Stomach smooth muscle (tissue), 2 donors: ENCODE measurements at regions not wholly inside any gene's neighbourhood (a gene's known extent, or its start where the extent isn't known, plus 50 kb on each side); places are given as distances from the start of the nearest gene placed in this dataset.

Source experiments
- H3K27ac ChIP-seq: one replicate; pipeline ENCODE4 v1.7.0; 2013; ENCODE audit warnings: mild to moderate bottlenecking, low read length, inconsistent platforms
- H3K27me3 ChIP-seq, 2 donors: one replicate each; pipeline ENCODE4 v1.7.0; 2013; ENCODE audit warnings: low read length in 2 of 2; ENCODE audit not compliant: insufficient read depth in 2 of 2, control insufficient read depth in 1 of 2
- H3K36me3 ChIP-seq, 2 donors: one replicate each; pipeline ENCODE4 v1.7.0; 2013; ENCODE audit warnings: low read length in 2 of 2; ENCODE audit not compliant: control insufficient read depth in 2 of 2, insufficient read depth in 2 of 2
- H3K4me1 ChIP-seq: one replicate; pipeline ENCODE4 v1.7.0; 2013; ENCODE audit warnings: low read length; ENCODE audit not compliant: control insufficient read depth, insufficient read depth
- H3K4me3 ChIP-seq, 2 donors: one replicate each; pipeline ENCODE4 v1.7.0; 2013; ENCODE audit warnings: low read length in 2 of 2
- H3K9ac ChIP-seq, 2 donors: one replicate each; pipeline ENCODE4 v1.7.0; 2013; ENCODE audit warnings: low read length in 2 of 2, mild to moderate bottlenecking in 1 of 2
- H3K9me3 ChIP-seq, 2 donors: one replicate each; pipeline ENCODE4 v1.7.0; 2013; ENCODE audit warnings: low read length in 2 of 2; ENCODE audit not compliant: control insufficient read depth in 2 of 2
- donor health status: healthy.
- donor health status: Pancreatic carcinoma.

DNA sequence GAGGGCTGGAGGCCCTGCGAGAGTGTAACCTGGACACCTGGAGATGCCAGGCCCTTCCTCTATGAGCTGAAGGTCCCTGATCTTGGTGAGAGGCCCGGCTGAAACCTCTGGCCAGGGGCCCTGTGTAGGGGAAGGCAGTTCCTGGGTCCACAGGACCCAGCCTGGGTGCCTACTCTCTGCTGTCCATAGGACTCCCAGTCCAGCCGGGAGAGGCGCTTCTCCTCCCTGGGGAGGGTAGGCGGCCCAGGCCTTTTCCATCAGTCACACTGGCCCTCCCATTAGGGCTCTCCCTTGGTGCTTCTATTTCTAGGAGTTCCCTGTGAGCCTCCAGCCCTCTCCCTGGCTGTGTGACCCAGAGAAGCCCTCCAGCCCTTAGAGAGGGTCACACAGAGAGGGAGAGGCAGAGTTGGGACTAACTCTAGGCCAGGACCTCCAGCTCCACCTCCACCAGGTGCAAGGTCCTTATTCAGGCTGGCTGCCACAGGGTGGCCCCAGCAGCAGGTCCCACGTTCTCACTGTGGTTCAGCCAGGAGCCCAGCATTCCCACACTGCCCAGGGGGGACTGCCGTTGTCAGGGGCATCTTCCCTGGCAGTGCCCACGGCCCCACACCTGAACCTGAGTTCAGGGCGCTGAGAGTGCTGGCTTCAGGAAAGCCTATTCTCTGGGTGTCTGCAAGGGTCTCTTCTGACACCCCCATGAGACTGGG is 146.8 kb downstream of the SMAD6 start:
- Histone ChIP-seq H3K9ac (no peak overlapping the region), H3K27me3 (no peaks in the 10 kb centered on the region), H3K4me3 (no peak overlapping the region), H3K9me3 (no peaks in the 10 kb centered on the region), H3K27ac (no peak overlapping the region), H3K36me3 (no peaks in the 10 kb centered on the region), H3K4me1 (peaks cover 18% of the 10 kb centered on the region)

DNA sequence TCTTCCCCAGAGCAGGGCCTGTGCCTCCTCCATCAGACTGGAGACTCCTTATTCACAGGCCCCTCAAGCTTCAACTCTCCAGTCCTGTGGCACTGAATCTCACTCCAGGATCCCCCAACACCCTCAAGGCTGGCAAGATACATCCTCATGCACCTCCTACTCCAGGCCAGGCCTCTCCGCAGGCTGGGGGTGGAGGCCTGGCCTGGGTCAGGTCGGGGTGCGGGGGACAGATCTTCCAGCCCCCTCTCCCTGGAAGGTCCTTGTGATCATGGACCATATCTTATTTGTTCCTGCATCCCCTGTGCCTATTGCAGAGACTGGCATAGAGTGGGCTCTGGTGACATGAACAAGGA is 147.3 kb downstream of the SMAD6 start:
- no peaks in the 10 kb centered on the region for H3K9me3 ChIP-seq
- no peaks in the 10 kb centered on the region for H3K36me3 ChIP-seq
- no peak overlapping the region for H3K4me3 ChIP-seq
- H3K9ac ChIP-seq, result no peak overlapping the region
- no peak overlapping the region for H3K27ac ChIP-seq
- H3K27me3 ChIP-seq, result no peaks in the 10 kb centered on the region
- H3K4me1 ChIP-seq, result peaks cover 18% of the 10 kb centered on the region

DNA sequence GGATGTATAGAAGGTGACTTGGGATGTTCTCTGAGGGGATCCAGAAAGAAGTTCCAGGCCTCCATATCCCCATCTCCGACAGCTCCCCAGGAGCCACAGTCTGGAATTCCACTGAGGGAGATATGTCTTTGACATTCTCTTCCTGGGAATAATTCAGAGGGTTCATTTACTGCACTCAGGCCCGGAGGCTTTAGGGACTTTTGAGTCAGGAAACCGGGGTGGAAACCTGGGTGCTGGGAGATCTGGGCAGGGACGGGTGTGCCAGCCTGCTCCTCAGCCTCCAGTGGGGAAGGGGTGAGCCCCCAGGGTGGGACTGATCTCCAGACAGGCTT is 147.7 kb downstream of the SMAD6 start:
- H3K4me3 ChIP-seq, result no peak overlapping the region
- H3K9ac ChIP-seq, result no peak overlapping the region
- H3K27me3 ChIP-seq, result no peaks in the 10 kb centered on the region
- no peaks in the 10 kb centered on the region for H3K36me3 ChIP-seq
- H3K4me1 ChIP-seq, result peaks cover 18% of the 10 kb centered on the region
- no peaks in the 10 kb centered on the region for H3K9me3 ChIP-seq
- H3K27ac ChIP-seq, result no peak overlapping the region

DNA sequence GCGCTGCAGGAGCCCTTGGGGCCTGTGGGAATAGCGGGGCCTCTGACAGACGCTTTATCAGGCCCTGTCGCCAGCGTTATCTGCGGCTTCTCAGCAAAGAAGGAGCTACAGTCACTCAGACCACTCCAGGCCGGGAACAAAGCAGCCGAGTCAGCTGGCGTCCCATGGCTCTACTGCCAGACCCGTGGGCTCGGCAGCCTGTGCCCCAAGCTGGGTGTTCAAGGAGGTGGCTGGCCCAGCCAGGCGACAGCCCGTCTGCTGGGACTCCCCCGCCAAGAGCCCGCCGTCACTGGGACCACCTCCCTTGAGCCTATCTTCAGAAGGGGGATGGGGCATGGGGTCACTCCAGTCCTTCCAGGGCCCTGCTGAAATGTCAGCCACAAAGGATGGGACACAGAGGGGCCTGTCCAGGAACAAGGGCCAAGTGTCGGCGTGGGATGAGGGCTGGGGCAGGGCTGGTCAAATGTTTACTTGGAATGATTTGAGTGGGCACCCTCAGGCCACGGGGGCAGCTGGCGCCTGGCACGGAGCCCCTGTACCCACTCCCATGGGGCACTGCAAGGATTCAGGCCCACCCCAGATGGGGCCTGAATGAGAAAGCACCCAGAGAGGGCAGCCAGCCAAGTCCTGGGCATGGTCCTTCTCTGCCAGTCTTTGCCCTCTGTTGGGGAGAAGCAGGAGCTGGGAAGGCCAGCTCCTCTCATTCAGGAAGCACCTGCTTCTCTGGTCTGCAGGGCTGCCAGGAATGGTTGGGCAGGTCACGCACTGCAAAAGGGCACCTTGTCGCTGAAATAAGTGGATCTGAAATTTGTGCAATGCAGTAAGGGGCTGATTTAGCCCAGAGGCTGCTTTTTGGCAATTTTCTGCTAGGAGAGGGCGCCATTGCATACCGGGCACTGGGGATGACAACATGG is 148.3 kb downstream of the SMAD6 start:
- Histone ChIP-seq H3K27ac (no peak overlapping the region), H3K27me3 (no peaks in the 10 kb centered on the region), H3K36me3 (no peaks in the 10 kb centered on the region), H3K9ac (no peak overlapping the region), H3K4me1 (peaks cover 18% of the 10 kb centered on the region), H3K4me3 (no peak overlapping the region), H3K9me3 (no peaks in the 10 kb centered on the region)

DNA sequence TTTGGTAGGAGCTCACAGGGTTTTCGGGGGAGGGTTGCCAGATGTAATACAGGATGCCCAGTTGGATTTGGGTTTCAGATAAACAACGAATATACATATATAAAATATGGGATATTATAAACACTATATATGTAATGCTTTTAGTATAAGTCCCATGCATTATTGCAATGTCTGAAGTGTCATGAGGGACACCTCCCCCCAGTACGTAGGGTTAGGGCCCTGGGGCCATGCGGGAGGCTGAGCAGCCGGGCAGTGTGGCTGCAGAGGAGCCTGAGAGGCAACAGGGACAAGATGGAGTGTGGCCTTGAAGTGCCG is 148.9 kb downstream of the SMAD6 start:
- Histone ChIP-seq H3K9ac (no peak overlapping the region), H3K27ac (no peak overlapping the region), H3K36me3 (no peaks in the 10 kb centered on the region), H3K4me1 (peaks cover 18% of the 10 kb centered on the region), H3K4me3 (no peak overlapping the region), H3K27me3 (no peaks in the 10 kb centered on the region), H3K9me3 (no peaks in the 10 kb centered on the region)

DNA sequence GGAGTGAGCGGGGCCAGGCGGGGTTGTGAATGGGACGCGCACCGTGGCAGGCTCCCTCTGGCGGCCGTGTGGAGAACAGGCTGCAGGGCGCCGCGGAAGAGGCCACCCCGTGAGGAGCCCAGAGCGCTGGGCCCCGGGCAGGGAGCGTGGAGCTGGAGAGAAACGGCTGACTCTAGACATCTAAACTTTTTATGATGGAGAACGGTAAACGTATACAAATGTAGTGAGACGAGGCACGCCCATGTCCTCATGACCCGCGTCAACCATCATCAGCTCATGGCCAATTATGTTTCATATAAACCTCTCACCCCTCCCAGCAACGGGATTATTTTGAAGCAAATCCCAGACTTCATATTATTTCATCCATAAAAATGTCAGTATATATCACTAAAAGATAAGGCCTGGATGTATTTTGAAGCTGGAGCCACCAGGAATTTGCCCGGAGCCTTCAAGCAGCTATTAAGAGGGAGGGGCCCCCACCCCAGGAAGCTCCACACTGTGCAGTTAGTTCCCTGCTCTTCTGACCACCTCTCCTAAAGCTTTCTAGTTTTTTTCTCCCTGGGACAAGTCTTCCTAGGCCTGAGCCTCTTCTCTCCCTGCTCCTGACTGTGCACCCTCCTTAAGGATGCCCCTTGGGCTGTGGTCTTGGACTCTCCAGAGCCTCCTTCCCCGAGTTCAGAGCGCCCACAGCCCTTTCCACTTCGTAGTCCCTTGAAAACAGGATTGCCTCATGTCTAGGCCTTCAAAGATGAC is 149.5 kb downstream of the SMAD6 start:
- Histone ChIP-seq H3K27ac (no peak overlapping the region), H3K9ac (peak overlapping the region; percentile 53 to 60), H3K27me3 (no peaks in the 10 kb centered on the region), H3K4me1 (peaks cover 18% of the 10 kb centered on the region), H3K4me3 (no peak overlapping the region), H3K9me3 (no peaks in the 10 kb centered on the region), H3K36me3 (no peaks in the 10 kb centered on the region)

DNA sequence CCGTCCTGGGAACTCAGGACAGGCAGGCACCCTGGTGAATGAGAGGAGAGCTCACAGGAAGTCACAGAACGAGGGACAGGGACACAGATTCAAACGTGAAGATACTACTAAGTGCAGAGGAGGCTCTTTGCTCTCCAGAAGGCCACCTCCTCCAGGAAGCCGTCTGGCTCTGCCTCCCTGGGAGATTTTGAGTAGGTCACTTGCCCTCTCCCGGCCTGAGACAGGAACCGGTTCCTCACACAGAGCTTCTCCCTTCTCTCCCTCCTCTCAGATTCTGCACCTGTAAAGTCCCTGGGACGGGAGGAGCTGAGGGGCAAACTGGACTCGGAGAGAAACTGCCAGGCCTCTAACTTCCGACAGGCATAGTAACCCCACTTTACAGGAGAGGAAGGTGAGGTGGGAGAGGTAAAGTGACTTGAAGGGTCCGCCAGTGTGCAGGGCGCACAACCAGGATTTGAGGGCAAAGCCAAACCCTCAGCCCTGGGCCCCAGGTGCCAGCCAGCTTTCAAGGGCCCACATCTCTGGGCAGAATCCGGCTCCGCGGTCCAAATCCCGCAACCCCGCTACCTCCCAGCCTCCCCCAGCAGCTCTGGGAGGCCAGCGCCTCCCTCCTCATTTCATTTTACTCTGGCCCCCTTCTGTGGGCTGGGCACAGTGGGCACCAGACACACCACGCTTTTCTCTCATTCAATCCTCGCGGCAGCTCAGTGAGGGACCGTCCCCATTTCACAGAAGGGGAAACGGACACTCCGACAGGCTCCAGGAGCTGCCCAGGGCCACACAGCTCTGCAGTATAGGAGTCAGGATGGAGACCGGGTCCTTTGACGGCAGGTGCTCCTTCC is 150.2 kb downstream of the SMAD6 start:
- no peak overlapping the region for H3K9ac ChIP-seq
- peaks cover 18% of the 10 kb centered on the region for H3K4me1 ChIP-seq
- no peaks in the 10 kb centered on the region for H3K36me3 ChIP-seq
- H3K27ac ChIP-seq, result no peak overlapping the region
- no peaks in the 10 kb centered on the region for H3K27me3 ChIP-seq
- H3K4me3 ChIP-seq, result no peak overlapping the region
- no peaks in the 10 kb centered on the region for H3K9me3 ChIP-seq

DNA sequence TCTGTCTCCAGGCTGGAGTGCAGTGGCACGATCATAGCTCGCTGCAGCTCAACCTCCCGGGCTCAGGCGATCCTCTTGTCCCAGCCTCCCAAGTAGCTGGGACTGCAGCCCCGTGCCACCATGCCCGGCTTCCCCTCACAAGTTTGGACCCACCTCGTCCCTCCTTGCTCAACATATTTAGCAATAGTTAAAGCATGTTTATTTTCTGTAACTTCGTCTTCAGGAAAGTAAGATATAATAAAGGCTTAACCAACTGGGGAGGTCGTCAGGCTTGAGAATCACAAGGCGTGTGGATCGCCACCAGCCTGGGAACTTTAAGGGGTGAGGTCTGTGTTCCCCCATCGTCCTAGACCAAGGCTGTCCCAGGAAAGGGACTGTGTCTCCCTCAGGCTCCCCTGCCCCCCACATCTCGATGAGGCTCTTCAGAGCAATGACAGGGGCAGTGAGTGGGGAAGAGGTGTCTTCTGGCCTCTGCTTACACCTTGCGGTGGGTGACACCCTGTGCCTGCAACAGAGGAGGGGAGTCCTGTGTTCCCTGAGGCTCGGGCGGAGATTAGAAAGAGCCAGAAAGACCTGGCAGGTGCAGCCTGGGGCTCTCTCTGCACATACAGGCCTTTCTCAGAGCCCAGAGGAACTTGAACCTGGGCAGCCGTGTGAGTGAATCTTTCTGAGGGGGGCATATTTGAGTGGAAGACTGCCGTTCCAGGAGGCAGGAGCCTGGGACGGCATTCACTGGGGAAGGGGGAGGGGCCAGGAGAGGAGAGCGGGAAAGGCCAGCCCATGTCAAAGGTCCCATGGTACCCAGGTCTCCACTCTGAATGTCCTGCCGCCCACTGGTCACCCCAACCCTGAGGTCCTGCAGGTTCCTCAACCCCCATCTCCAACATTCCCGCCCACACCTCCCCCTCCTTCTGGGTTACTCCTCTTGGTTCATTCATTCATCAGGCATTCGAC is 152.3 kb downstream of the SMAD6 start:
- Histone ChIP-seq H3K9ac (no peak overlapping the region), H3K36me3 (peaks cover 0 to 4% of the 10 kb centered on the region in 2 donors), H3K27ac (no peak overlapping the region), H3K9me3 (no peaks in the 10 kb centered on the region), H3K4me1 (peaks cover 18% of the 10 kb centered on the region), H3K4me3 (no peak overlapping the region), H3K27me3 (no peaks in the 10 kb centered on the region)

DNA sequence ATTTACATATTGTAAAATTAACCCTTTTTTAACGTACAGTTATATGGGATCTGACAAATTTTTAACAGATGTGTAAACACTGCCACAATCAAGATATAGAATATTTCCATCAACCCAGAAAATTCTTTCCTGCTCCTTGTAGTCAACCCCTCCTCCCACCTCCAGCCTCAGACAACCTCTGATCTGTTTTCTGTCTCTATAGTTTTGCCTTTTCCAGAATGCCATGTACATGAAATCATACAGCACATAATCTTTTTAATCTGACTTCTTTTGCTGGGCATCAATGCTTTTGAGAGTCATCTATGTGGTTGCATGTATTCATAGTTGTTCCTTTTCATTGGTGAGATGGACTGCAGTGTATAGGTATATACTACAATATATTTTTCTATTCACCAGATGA is 153.0 kb downstream of the SMAD6 start:
- no peak overlapping the region for H3K27ac ChIP-seq
- H3K27me3 ChIP-seq, result no peaks in the 10 kb centered on the region
- no peaks in the 10 kb centered on the region for H3K9me3 ChIP-seq
- no peak overlapping the region for H3K4me3 ChIP-seq
- H3K9ac ChIP-seq, result no peak overlapping the region
- peaks cover 0 to 4% of the 10 kb centered on the region in 2 donors for H3K36me3 ChIP-seq
- peaks cover 18% of the 10 kb centered on the region for H3K4me1 ChIP-seq
